H9 (cell line): ENCODE measurements at regions not wholly inside any gene's neighbourhood (a gene's known extent, or its start where the extent isn't known, plus 50 kb on each side); places are given as distances from the start of the nearest gene placed in this dataset.

Source experiments
- DNase-seq: peaks from one replicate; pipeline ENCODE4 v3.0.0-alpha.2; 2017
- H2AFZ ChIP-seq: one replicate; pipeline ENCODE4 v1.6.1; 2013; ENCODE audit warnings: mild to moderate bottlenecking, low read length, control low read depth, moderate library complexity
- H2AK5ac ChIP-seq: 2 replicates; pipeline ENCODE4 v1.6.1; 2013; ENCODE audit warnings: low read length, control low read depth, mixed read lengths; ENCODE audit not compliant: insufficient read length
- H2BK120ac ChIP-seq: one replicate; pipeline ENCODE4 v1.6.1; 2013; ENCODE audit warnings: low read depth, mild to moderate bottlenecking, low read length, control low read depth, inconsistent platforms; ENCODE audit not compliant: poor library complexity, severe bottlenecking
- H2BK12ac ChIP-seq: 2 replicates; pipeline ENCODE4 v1.6.1; 2013; ENCODE audit warnings: low read length, control low read depth, mixed read lengths, low read depth; ENCODE audit not compliant: insufficient read length
- H2BK15ac ChIP-seq: 2 replicates; pipeline ENCODE4 v1.6.1; 2013; ENCODE audit warnings: low read depth, low read length, control low read depth
- H2BK20ac ChIP-seq: one replicate; pipeline ENCODE4 v1.6.1; 2013; ENCODE audit warnings: low read depth, mild to moderate bottlenecking, low read length, control low read depth, inconsistent platforms; ENCODE audit not compliant: poor library complexity, severe bottlenecking
- H2BK5ac ChIP-seq: 2 replicates; pipeline ENCODE4 v1.6.1; 2013; ENCODE audit warnings: low read length, control low read depth, mixed read lengths; ENCODE audit not compliant: insufficient read length
- H3K14ac ChIP-seq: 2 replicates; pipeline ENCODE4 v1.6.1; 2013; ENCODE audit warnings: low read length, control low read depth; ENCODE audit not compliant: insufficient read depth
- H3K18ac ChIP-seq: 2 replicates; pipeline ENCODE4 v1.6.1; 2013; ENCODE audit warnings: low read depth, mild to moderate bottlenecking, mixed read lengths, low read length, control low read depth; ENCODE audit not compliant: insufficient read length
- H3K23ac ChIP-seq: 2 replicates; pipeline ENCODE4 v1.6.1; 2013; ENCODE audit warnings: low read length, control low read depth, mixed read lengths, low read depth; ENCODE audit not compliant: insufficient read length
- H3K23me2 ChIP-seq: 2 replicates; pipeline ENCODE4 v1.6.1; 2013; ENCODE audit warnings: low read depth, mild to moderate bottlenecking, mixed read lengths, low read length, control low read depth; ENCODE audit not compliant: insufficient read length, poor library complexity, severe bottlenecking
- H3K27ac ChIP-seq: 2 replicates; pipeline ENCODE4 v1.5.1; 2013; ENCODE audit warnings: low read length, control low read depth, mixed read lengths, low read depth; ENCODE audit not compliant: insufficient read length
- H3K27me3 ChIP-seq: 2 replicates; pipeline ENCODE4 v1.6.1; 2013; ENCODE audit warnings: low read length, control low read depth, inconsistent platforms; ENCODE audit not compliant: insufficient read depth
- H3K4ac ChIP-seq: 2 replicates; pipeline ENCODE4 v1.6.1; 2013; ENCODE audit warnings: low read depth, mild to moderate bottlenecking, control low read depth, inconsistent platforms, low read length, moderate library complexity
- H3K4me1 ChIP-seq: 2 replicates; pipeline ENCODE4 v1.6.1; 2013; ENCODE audit warnings: low read length, control low read depth, inconsistent platforms; ENCODE audit not compliant: insufficient read depth
- H3K4me2 ChIP-seq: 2 replicates; pipeline ENCODE4 v1.6.1; 2013; ENCODE audit warnings: low read length, control low read depth, mixed read lengths; ENCODE audit not compliant: insufficient read length, insufficient read depth
- H3K56ac ChIP-seq: 2 replicates; pipeline ENCODE4 v1.6.1; 2013; ENCODE audit warnings: low read depth, mild to moderate bottlenecking, mixed read lengths, low read length, control low read depth; ENCODE audit not compliant: insufficient read length
- H3K79me1 ChIP-seq: 2 replicates; pipeline ENCODE4 v1.6.1; 2013; ENCODE audit warnings: low read depth, mild to moderate bottlenecking, moderate library complexity, low read length, control low read depth, inconsistent platforms; ENCODE audit not compliant: insufficient read depth, poor library complexity, severe bottlenecking
- H3K79me2 ChIP-seq: 2 replicates; pipeline ENCODE4 v1.6.1; 2013; ENCODE audit warnings: low read length, control low read depth, inconsistent platforms; ENCODE audit not compliant: insufficient read depth
- H3K9ac ChIP-seq: 2 replicates; pipeline ENCODE4 v1.6.1; 2013; ENCODE audit warnings: low read length, control low read depth, mixed read lengths; ENCODE audit not compliant: insufficient read length; ENCODE audit errors: extremely low read depth
- H3K9me3 ChIP-seq: one replicate; pipeline ENCODE4 v1.6.1; 2013; ENCODE audit warnings: low read depth, low read length, inconsistent platforms; ENCODE audit not compliant: control insufficient read depth
- H3T11ph ChIP-seq: one replicate; pipeline ENCODE4 v1.6.1; 2013; ENCODE audit warnings: mild to moderate bottlenecking, low read length, control low read depth, inconsistent platforms
- H4K20me1 ChIP-seq: one replicate; pipeline ENCODE4 v1.6.1; 2013; ENCODE audit not compliant: control insufficient read depth, insufficient read length, insufficient read depth
- H4K5ac ChIP-seq: 2 replicates; pipeline ENCODE4 v1.6.1; 2013; ENCODE audit warnings: low read depth, mild to moderate bottlenecking, mixed read lengths, low read length, control low read depth; ENCODE audit not compliant: insufficient read length
- H4K8ac ChIP-seq: replicated peaks from 2 replicates; pipeline ENCODE4 v1.6.1; 2013; ENCODE audit warnings: low read length, control low read depth, mixed read lengths, low read depth; ENCODE audit not compliant: insufficient read length
- H4K91ac ChIP-seq: 2 replicates; pipeline ENCODE4 v1.6.1; 2013; ENCODE audit warnings: low read depth, mild to moderate bottlenecking, moderate library complexity, mixed read lengths, low read length, control low read depth; ENCODE audit not compliant: insufficient read length
- H3K27ac Mint-ChIP-seq, 3 experiments: 2 replicates in 2 of 3; 3 replicates in 1 of 3; pipeline ENCODE4 v1.8.0; 2020 to 2021; ENCODE audit warnings: mixed read lengths in 3 of 3, mild to moderate bottlenecking in 1 of 3, moderate library complexity in 1 of 3
- H3K27me3 Mint-ChIP-seq: 2 replicates; pipeline ENCODE4 v1.8.0; 2021; ENCODE audit warnings: low read depth, mild to moderate bottlenecking, moderate library complexity, mixed read lengths
- H3K36me3 Mint-ChIP-seq, 3 experiments: 2 replicates in 2 of 3; 3 replicates in 1 of 3; pipeline ENCODE4 v1.8.0; 2020 to 2021; ENCODE audit warnings: low read depth in 3 of 3, mixed read lengths in 3 of 3; ENCODE audit not compliant: insufficient read depth in 1 of 3
- H3K4me1 Mint-ChIP-seq, 2 experiments: 2 replicates each; pipeline ENCODE4 v1.8.0; 2020; ENCODE audit warnings: mixed read lengths in 2 of 2
- H3K4me3 Mint-ChIP-seq, 2 experiments: 2 replicates in 1 of 2; 3 replicates in 1 of 2; pipeline ENCODE4 v1.8.0; 2020 to 2021; ENCODE audit warnings: mild to moderate bottlenecking in 2 of 2, mixed read lengths in 2 of 2, moderate library complexity in 1 of 2
- H3K9me3 Mint-ChIP-seq, 2 experiments: 2 replicates in 1 of 2; 3 replicates in 1 of 2; pipeline ENCODE4 v1.8.0; 2020; ENCODE audit warnings: mild to moderate bottlenecking in 2 of 2, mixed read lengths in 2 of 2, moderate library complexity in 1 of 2
- CTCF ChIP-seq: fragments of 200-600 bp; sonication (generic); conservative IDR thresholded peaks from 3 replicates; pipeline ENCODE4 v1.8.0; 2021; ENCODE audit warnings: antibody characterized with exemption, mild to moderate bottlenecking
- WGBS: extraction: QIAGEN DNeasy Blood & Tissue Kit; methylation state at CpG from one replicate; pipeline ENCODE4 v1.1.7; 2013; ENCODE audit warnings: missing lambda C conversion rate, low lambda C conversion rate, mixed read lengths; ENCODE audit not compliant: insufficient read length; ENCODE audit errors: extremely low coverage; 5-methylcytosine and 5-hydroxymethylcytosine counted together

- Histone ChIP-seq H2AFZ (no peak overlapping the region), H2BK120ac (no peak overlapping the region), H3K23ac (no peak overlapping the region), H4K20me1 (no peaks in the 10 kb centered on the region), H3K27me3 (no peaks in the 10 kb centered on the region), H4K5ac (no peak overlapping the region), H2BK15ac (no peak overlapping the region), H2BK5ac (no peak overlapping the region), H2BK12ac (no peak overlapping the region), H3K56ac (no peak overlapping the region), H3T11ph (no peak overlapping the region), H2BK20ac (no peak overlapping the region), H3K4ac (no peak overlapping the region), H3K14ac (no peak overlapping the region), H2AK5ac (no peak overlapping the region), H3K4me1 (no peaks in the 10 kb centered on the region; the same call in 1 of the 2 replicates), H3K9ac (no peak overlapping the region), H3K27ac (no peak overlapping the region), H3K79me1 (no peaks in the 10 kb centered on the region), H3K9me3 (no peaks in the 10 kb centered on the region), H3K79me2 (no peaks in the 10 kb centered on the region), H3K23me2 (no peaks in the 10 kb centered on the region), H4K91ac (no peak overlapping the region), H3K18ac (no peak overlapping the region), H4K8ac (no peak overlapping the region), H3K4me2 (no peak overlapping the region)
- WGBS, result no CpG with 5 or more reads among the region's 4 CpGs
- peak; percentile 88 for DNase-seq
- Mint-ChIP-seq H3K4me3 (no peak overlapping the region), H3K27ac (peak overlapping the region in 2 of 3 experiments; percentile 21 to 59; a peak in 2 of 7 replicates), H3K4me1 (peaks cover 22 to 27% of the 10 kb centered on the region in 2 experiments), H3K27me3 (no peaks in the 10 kb centered on the region; the same call in 1 of the 2 replicates), H3K9me3 (no peaks in the 10 kb centered on the region), H3K36me3 (no peaks in the 10 kb centered on the region)
- peak; percentile 88 for TF ChIP-seq CTCF
Measured at GRCh38 chr7:142323706-142324105, 65.8 kb upstream of the PRSS58 start.
